GM12878 (cell line): ENCODE measurements at regions not wholly inside any gene's neighbourhood (a gene's known extent, or its start where the extent isn't known, plus 50 kb on each side); places are given as distances from the start of the nearest gene placed in this dataset.

ENCODE experiments used
- ATAC-seq: fragments of 200-7000 bp; cut with Tn5 transposase; 3 replicates; pipeline ENCODE4 v1.9.1; 2020; ENCODE audit warnings: mild to moderate bottlenecking, moderate library complexity
- BruUV-seq: library from RNA; stranded (reverse); fragments of 400-500 nt; replicated peaks from 2 replicates; lab custom pipeline; 2021; lab: Mats Ljungman, UMichigan
- CTCF ChIA-PET: fragments of 300-600 bp; sonication (Branson Sonifier 250); formaldehyde crosslinking; extraction: SDS; loops from one replicate; lab custom pipeline; 2021; ENCODE audit warnings: inconsistent platforms; lab: Yijun Ruan, JAX
- POLR2A ChIA-PET: fragments of 350-600 bp; formaldehyde crosslinking; extraction: SDS; loops from one replicate; lab custom pipeline; 2021; ENCODE audit warnings: inconsistent platforms; lab: Charles Lee
- RAD21 ChIA-PET: fragments of 300-600 bp; sonication (Branson Sonifier 250); formaldehyde crosslinking; loops from one replicate; lab custom pipeline; 2023; ENCODE audit warnings: antibody characterized with exemption; ENCODE audit not compliant: unreplicated experiment; lab: Charles Lee
- SMC1A ChIA-PET: fragments of 300-600 bp; sonication (Branson Sonifier 250); formaldehyde crosslinking; loops from one replicate; lab custom pipeline; 2023; ENCODE audit not compliant: unreplicated experiment, uncharacterized antibody; lab: Charles Lee
- DNase-seq: peaks from one replicate; pipeline ENCODE4 v3.0.0-alpha.2; 2011; ENCODE audit warnings: low read depth, low spot score
- FAIRE-seq: peaks from 3 replicates; lab custom pipeline; 2011; peaks lifted over from hg19 to GRCh38; lab: Jason Lieb, UNC
- H2AFZ ChIP-seq: 2 replicates; pipeline ENCODE4 v1.6.0; 2011; ENCODE audit warnings: low read depth, low read length, control low read depth; ENCODE audit not compliant: control insufficient read depth
- H3K27ac ChIP-seq: 2 replicates; pipeline ENCODE4 v1.5.1; 2011; ENCODE audit warnings: control low read depth; ENCODE audit not compliant: control insufficient read depth, insufficient read depth
- H3K27me3 ChIP-seq, 2 experiments: replicated peaks in 1 of 2; 2 replicates each; pipeline versions ENCODE4 v1.6.0 to v1.6.1; 2011; ENCODE audit warnings: low read length in 1 of 2; ENCODE audit not compliant: control insufficient read depth in 2 of 2, insufficient read depth in 2 of 2
- H3K36me3 ChIP-seq, 2 experiments: 2 replicates each; pipeline ENCODE4 v1.5.1; 2011; ENCODE audit warnings: low read length in 1 of 2; ENCODE audit not compliant: control insufficient read depth in 2 of 2, insufficient read depth in 2 of 2
- H3K4me1 ChIP-seq: 2 replicates; pipeline ENCODE4 v1.6.1; 2011; ENCODE audit warnings: mild to moderate bottlenecking, low read length, moderate library complexity, mixed read lengths; ENCODE audit not compliant: control insufficient read depth, insufficient read depth
- H3K4me2 ChIP-seq: 2 replicates; pipeline ENCODE4 v1.6.0; 2011; ENCODE audit warnings: control low read depth; ENCODE audit not compliant: control insufficient read depth, insufficient read depth
- H3K4me3 ChIP-seq: fragments of 200-600 bp; sonication (generic); 2 replicates; pipeline ENCODE4 v1.5.1; 2016
- H3K79me2 ChIP-seq: 2 replicates; pipeline ENCODE4 v1.6.0; 2011; ENCODE audit warnings: low read length; ENCODE audit not compliant: control insufficient read depth, insufficient read depth
- H3K9ac ChIP-seq: 2 replicates; pipeline ENCODE4 v1.8.0; 2011; ENCODE audit warnings: low read length, control low read depth, mixed read lengths; ENCODE audit not compliant: control insufficient read depth, insufficient read depth
- H3K9me3 ChIP-seq: replicated peaks from 3 replicates; pipeline ENCODE4 v1.5.1; 2011; ENCODE audit warnings: mild to moderate bottlenecking, low read length; ENCODE audit not compliant: control insufficient read depth, insufficient read depth
- H4K20me1 ChIP-seq: 2 replicates; pipeline ENCODE4 v1.6.0; 2011; ENCODE audit not compliant: control insufficient read depth, insufficient read depth
- CBX5 ChIP-seq: sonication (generic); IDR thresholded peaks from 2 replicates; pipeline ENCODE4 v1.6.1; 2016; ENCODE audit warnings: low read depth, moderate library complexity, mild to moderate bottlenecking, inconsistent platforms
- CEBPB ChIP-seq, 2 experiments: fragments of 150-350 bp in 1 of 2; IDR thresholded peaks; 2 replicates each; pipeline ENCODE4 v1.6.1; 2012 to 2014; ENCODE audit warnings: low read depth in 2 of 2, low read length in 2 of 2, borderline replicate concordance in 1 of 2, inconsistent platforms in 1 of 2
- E4F1 ChIP-seq: fragments of 450-650 bp; IDR thresholded peaks from 2 replicates; pipeline ENCODE4 v1.6.1; 2018; ENCODE audit warnings: borderline replicate concordance, mild to moderate bottlenecking; ENCODE audit not compliant: partially characterized antibody
- FOXK2 ChIP-seq: fragments of 450-650 bp; IDR thresholded peaks from 2 replicates; pipeline ENCODE4 v1.6.1; 2017; ENCODE audit warnings: mild to moderate bottlenecking, moderate library complexity
- JUND ChIP-seq: IDR thresholded peaks from 2 replicates; pipeline ENCODE4 v1.6.1; 2012; ENCODE audit warnings: low read depth, mild to moderate bottlenecking, low read length, improper control_type of control experiment, moderate library complexity
- POLR2AphosphoS5 ChIP-seq: IDR thresholded peaks from 2 replicates; pipeline ENCODE4 v1.6.1; 2011; ENCODE audit warnings: mild to moderate bottlenecking, low read length, inconsistent platforms
- POU2F2 ChIP-seq: IDR thresholded peaks from 3 replicates; pipeline ENCODE4 v1.6.1; 2011; ENCODE audit warnings: low read depth, mild to moderate bottlenecking, low read length, borderline replicate concordance
- SMARCA5 ChIP-seq: fragments of 450-650 bp; IDR thresholded peaks from 2 replicates; pipeline ENCODE4 v1.6.1; 2017; ENCODE audit warnings: mild to moderate bottlenecking
- SP1 ChIP-seq: IDR thresholded peaks from one replicate; pipeline ENCODE4 v1.6.1; 2011; ENCODE audit warnings: low read depth, low read length
- TCF3 ChIP-seq: IDR thresholded peaks from 2 replicates; pipeline ENCODE4 v1.6.1; 2012; ENCODE audit warnings: low read depth, mild to moderate bottlenecking, low read length, borderline replicate concordance; ENCODE audit not compliant: insufficient read depth
- YBX1 ChIP-seq: fragments of 450-650 bp; IDR thresholded peaks from 2 replicates; pipeline ENCODE4 v1.6.1; 2016; ENCODE audit warnings: antibody characterized with exemption
- YY1 ChIP-seq: IDR thresholded peaks from 2 replicates; pipeline ENCODE4 v1.6.1; 2011; ENCODE audit warnings: low read depth, mild to moderate bottlenecking, low read length
- WGBS: methylation state at CpG from one replicate; pipeline ENCODE4 v1.1.6; 2016; ENCODE audit warnings: low lambda C conversion rate; ENCODE audit not compliant: insufficient replicate concordance, insufficient coverage; ENCODE audit errors: missing lambda C conversion rate; 5-methylcytosine and 5-hydroxymethylcytosine counted together
- in situ Hi-C: fragments of 300-500 bp; cut with MboI; formaldehyde crosslinking; loops from 9 replicates; pipeline ENCODE4 v1.14.3; 2018; ENCODE audit warnings: mixed read lengths
- intact Hi-C: fragments of 100-400 bp; cut with micrococcal nuclease; formaldehyde crosslinking; loops from one replicate; pipeline ENCODE4 v1.14.2; 2022; ENCODE audit not compliant: unreplicated experiment
- TF ChIP-seq, protein P1 (sequence below): fragments of 450-650 bp; IDR thresholded peaks from 2 replicates; pipeline ENCODE4 v1.6.1; 2017; ENCODE audit warnings: mild to moderate bottlenecking

GRCh38 chr18:1618364-1618763 is 713.7 kb downstream of the ADCYAP1 start:
- H4K20me1 ChIP-seq = no peaks in the 10 kb centered on the region
- CTCF ChIA-PET = no interaction called here
- BruUV-seq = no TSS peak
- DNase-seq (no peak), ATAC-seq (no peak), FAIRE-seq (no peak)
- intact Hi-C loops (no loop called here), in situ Hi-C loops (no loop called here)
- SMC1A ChIA-PET = no interaction called here
- H3K27ac ChIP-seq = no peak overlapping the region
- H3K4me3 ChIP-seq = no peak overlapping the region
- 0% methylated on average over 3 of the region's 3 CpGs for WGBS
- no peak for TF ChIP-seq YY1
- no peak for TF ChIP-seq POU2F2
- TF ChIP-seq CBX5 = no peak
- TF ChIP-seq, protein P1, sequence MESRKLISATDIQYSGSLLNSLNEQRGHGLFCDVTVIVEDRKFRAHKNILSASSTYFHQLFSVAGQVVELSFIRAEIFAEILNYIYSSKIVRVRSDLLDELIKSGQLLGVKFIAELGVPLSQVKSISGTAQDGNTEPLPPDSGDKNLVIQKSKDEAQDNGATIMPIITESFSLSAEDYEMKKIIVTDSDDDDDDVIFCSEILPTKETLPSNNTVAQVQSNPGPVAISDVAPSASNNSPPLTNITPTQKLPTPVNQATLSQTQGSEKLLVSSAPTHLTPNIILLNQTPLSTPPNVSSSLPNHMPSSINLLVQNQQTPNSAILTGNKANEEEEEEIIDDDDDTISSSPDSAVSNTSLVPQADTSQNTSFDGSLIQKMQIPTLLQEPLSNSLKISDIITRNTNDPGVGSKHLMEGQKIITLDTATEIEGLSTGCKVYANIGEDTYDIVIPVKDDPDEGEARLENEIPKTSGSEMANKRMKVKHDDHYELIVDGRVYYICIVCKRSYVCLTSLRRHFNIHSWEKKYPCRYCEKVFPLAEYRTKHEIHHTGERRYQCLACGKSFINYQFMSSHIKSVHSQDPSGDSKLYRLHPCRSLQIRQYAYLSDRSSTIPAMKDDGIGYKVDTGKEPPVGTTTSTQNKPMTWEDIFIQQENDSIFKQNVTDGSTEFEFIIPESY = no peak
- no peak for TF ChIP-seq SP1
- no peak for TF ChIP-seq CEBPB (IDR thresholded peaks at IDR 0.05; ENCODE audit: borderline replicate concordance in 1 of 2, low read depth in 2 of 2, low read length in 2 of 2)
- TF ChIP-seq E4F1 = no peak
- TF ChIP-seq TCF3 = no peak
- TF ChIP-seq SMARCA5 = no peak
- TF ChIP-seq POLR2AphosphoS5 = no peak
- no peak for TF ChIP-seq YBX1
- no peak for TF ChIP-seq FOXK2
- no peak for TF ChIP-seq JUND
- H3K4me2 ChIP-seq = no peak overlapping the region
- no peaks in the 10 kb centered on the region for H3K36me3 ChIP-seq
- no peaks in the 10 kb centered on the region for H3K27me3 ChIP-seq
- RAD21 ChIA-PET = no interaction called here
- no peaks in the 10 kb centered on the region for H3K9me3 ChIP-seq
- H3K4me1 ChIP-seq = no peaks in the 10 kb centered on the region
- no peak overlapping the region for H3K9ac ChIP-seq
- POLR2A ChIA-PET = no interaction called here
- H3K79me2 ChIP-seq = no peaks in the 10 kb centered on the region
- H2AFZ ChIP-seq = no peak overlapping the region
